Caco-2 (cell line): ENCODE measurements at regions not wholly inside any gene's neighbourhood (a gene's known extent, or its start where the extent isn't known, plus 50 kb on each side); places are given as distances from the start of the nearest gene placed in this dataset.

Source experiments
- BruUV-seq: library from RNA; stranded (reverse); fragments of 400-500 nt; replicated peaks from 2 replicates; lab custom pipeline; 2021; lab: Mats Ljungman, UMichigan
- CTCF ChIA-PET: fragments of 300-600 bp; sonication (Branson Sonifier 250); formaldehyde crosslinking; loops from one replicate; lab custom pipeline; 2022; ENCODE audit warnings: antibody characterized with exemption; lab: Charles Lee
- POLR2A ChIA-PET: fragments of 300-600 bp; sonication (Branson Sonifier 250); formaldehyde crosslinking; loops from one replicate; lab custom pipeline; 2022; ENCODE audit warnings: antibody characterized with exemption; lab: Charles Lee
- DNase-seq, 2 experiments: peaks; one replicate each; pipeline versions ENCODE4 v3.0.0 to v3.0.0-alpha.2; 2020 to 2022
- H3K27me3 ChIP-seq: replicated peaks from 2 replicates; pipeline ENCODE4 v1.6.0; 2011; ENCODE audit warnings: low read length; ENCODE audit not compliant: control insufficient read depth, insufficient read depth
- H3K36me3 ChIP-seq: 2 replicates; pipeline ENCODE4 v1.5.1; 2011; ENCODE audit warnings: low read length; ENCODE audit not compliant: control insufficient read depth, insufficient read depth
- H3K4me1 ChIP-seq: fragments of 250-450 bp; sonication (Bioruptor Pico); 2 replicates; pipeline ENCODE4 v1.5.1; 2020; ENCODE audit warnings: mild to moderate bottlenecking
- H3K4me3 ChIP-seq: 2 replicates; pipeline ENCODE4 v1.5.1; 2011; ENCODE audit warnings: low read depth, mild to moderate bottlenecking, control low read depth, low read length
- H3K9me3 ChIP-seq: fragments of 250-450 bp; sonication (Bioruptor Pico); 2 replicates; pipeline ENCODE4 v1.5.1; 2020; ENCODE audit warnings: mild to moderate bottlenecking, moderate library complexity
- H3K27ac Mint-ChIP-seq: one replicate; pipeline ENCODE4 v1.8.0; 2022; ENCODE audit warnings: mixed read lengths; ENCODE audit not compliant: unreplicated experiment
- H3K27me3 Mint-ChIP-seq: one replicate; pipeline ENCODE4 v1.8.0; 2022; ENCODE audit warnings: mixed read lengths; ENCODE audit not compliant: insufficient read depth, unreplicated experiment
- H3K36me3 Mint-ChIP-seq: one replicate; pipeline ENCODE4 v1.8.0; 2022; ENCODE audit warnings: mild to moderate bottlenecking, mixed read lengths; ENCODE audit not compliant: insufficient read depth, unreplicated experiment
- H3K4me1 Mint-ChIP-seq: one replicate; pipeline ENCODE4 v1.8.0; 2022; ENCODE audit warnings: low read depth, mixed read lengths; ENCODE audit not compliant: unreplicated experiment
- H3K4me3 Mint-ChIP-seq: one replicate; pipeline ENCODE4 v1.8.0; 2022; ENCODE audit warnings: mild to moderate bottlenecking, moderate library complexity, mixed read lengths; ENCODE audit not compliant: unreplicated experiment
- H3K9me3 Mint-ChIP-seq: one replicate; pipeline ENCODE4 v1.8.0; 2022; ENCODE audit warnings: mixed read lengths; ENCODE audit not compliant: unreplicated experiment
- CTCF ChIP-seq, 2 experiments: fragments of 200-600 bp in 1 of 2; IDR thresholded peaks; 1 replicate in 1 of 2; 2 replicates in 1 of 2; pipeline versions ENCODE4 v1.5.1 to v1.8.0; 2011 to 2022; ENCODE audit warnings: antibody characterized with exemption in 1 of 2, control low read depth in 1 of 2, inconsistent platforms in 1 of 2, low read depth in 1 of 2, low read length in 1 of 2, mild to moderate bottlenecking in 1 of 2, moderate library complexity in 1 of 2; ENCODE audit not compliant: insufficient read depth in 1 of 2, severe bottlenecking in 1 of 2, unreplicated experiment in 1 of 2
- intact Hi-C: fragments of 100-400 bp; cut with micrococcal nuclease; formaldehyde crosslinking; loops from one replicate; pipeline ENCODE4 v1.10.0; 2022; ENCODE audit not compliant: unreplicated experiment

GRCh38 chr9:78892769-78893168 is 595.8 kb downstream of the PSAT1 start:
- H3K4me1 ChIP-seq, result no peaks in the 10 kb centered on the region
- BruUV-seq, result no TSS peak
- Mint-ChIP-seq H3K27me3 (no peaks in the 10 kb centered on the region), H3K4me1 (no peaks in the 10 kb centered on the region), H3K4me3 (no peak overlapping the region), H3K27ac (no peak overlapping the region), H3K36me3 (no peaks in the 10 kb centered on the region), H3K9me3 (no peaks in the 10 kb centered on the region)
- ChIA-PET CTCF (no interaction called here), POLR2A (no interaction called here)
- intact Hi-C loops, result no loop called here
- H3K4me3 ChIP-seq, result no peak overlapping the region
- H3K9me3 ChIP-seq, result no peaks in the 10 kb centered on the region
- no peak for DNase-seq
- no peaks in the 10 kb centered on the region for H3K36me3 ChIP-seq
- H3K27me3 ChIP-seq, result no peaks in the 10 kb centered on the region
- no peak for TF ChIP-seq CTCF (IDR thresholded peaks at IDR 0.05; ENCODE audit: insufficient read depth in 1 of 2, low read depth in 1 of 2, low read length in 1 of 2, severe bottlenecking in 1 of 2, unreplicated experiment in 1 of 2)

GRCh38 chr9:78893774-78894401 is 597.0 kb downstream of the PSAT1 start:
- H3K4me3 ChIP-seq, result no peak overlapping the region
- no peaks in the 10 kb centered on the region for H3K27me3 ChIP-seq
- DNase-seq, result no peak
- intact Hi-C loops, result no loop called here
- no peaks in the 10 kb centered on the region for H3K4me1 ChIP-seq
- POLR2A ChIA-PET, result no interaction called here
- H3K9me3 ChIP-seq, result no peaks in the 10 kb centered on the region
- Mint-ChIP-seq H3K4me3 (no peak overlapping the region), H3K4me1 (no peaks in the 10 kb centered on the region), H3K27me3 (no peaks in the 10 kb centered on the region), H3K27ac (no peak overlapping the region), H3K36me3 (no peaks in the 10 kb centered on the region), H3K9me3 (no peaks in the 10 kb centered on the region)
- no peak for TF ChIP-seq CTCF (IDR thresholded peaks at IDR 0.05; ENCODE audit: insufficient read depth in 1 of 2, low read depth in 1 of 2, low read length in 1 of 2, severe bottlenecking in 1 of 2, unreplicated experiment in 1 of 2)
- no peaks in the 10 kb centered on the region for H3K36me3 ChIP-seq
- CTCF ChIA-PET, result no interaction called here
- no TSS peak for BruUV-seq

- Histone ChIP-seq H3K4me3 (no peak overlapping the region), H3K36me3 (no peaks in the 10 kb centered on the region), H3K27me3 (no peaks in the 10 kb centered on the region), H3K9me3 (no peaks in the 10 kb centered on the region), H3K4me1 (no peaks in the 10 kb centered on the region)
- no peaks in the 10 kb centered on the region for H3K36me3 Mint-ChIP-seq
- no TSS peak for BruUV-seq
- POLR2A ChIA-PET, result no interaction called here
- H3K4me1 Mint-ChIP-seq, result no peaks in the 10 kb centered on the region
- no peak overlapping the region for H3K4me3 Mint-ChIP-seq
- CTCF ChIA-PET, result no interaction called here
- no peak for TF ChIP-seq CTCF (IDR thresholded peaks at IDR 0.05; ENCODE audit: insufficient read depth in 1 of 2, low read depth in 1 of 2, low read length in 1 of 2, severe bottlenecking in 1 of 2, unreplicated experiment in 1 of 2)
- H3K27me3 Mint-ChIP-seq, result no peaks in the 10 kb centered on the region
- intact Hi-C loops, result no loop called here
- H3K27ac Mint-ChIP-seq, result no peak overlapping the region
- no peaks in the 10 kb centered on the region for H3K9me3 Mint-ChIP-seq
- DNase-seq, result no peak
These were observed 599.6 kb downstream of the PSAT1 start for GRCh38 chr9:78896479-78896878.
